Sigmoid colon (tissue), 4 donors: ENCODE measurements at regions not wholly inside any gene's neighbourhood (a gene's known extent, or its start where the extent isn't known, plus 50 kb on each side); places are given as distances from the start of the nearest gene placed in this dataset.

Experiments
- CTCF ChIP-seq, 4 experiments: fragments of 450-650 bp in 3 of 4; fragments of 200-600 bp in 1 of 4; IDR thresholded peaks; one replicate each; pipeline ENCODE4 v1.5.1; 2016 to 2019; ENCODE audit warnings: antibody characterized with exemption in 4 of 4, mild to moderate bottlenecking in 3 of 4, moderate library complexity in 2 of 4
- EP300 ChIP-seq, 4 donors: sonication (generic); formaldehyde crosslinking; IDR thresholded peaks; one replicate each; pipeline ENCODE4 v1.6.1; 2017; ENCODE audit warnings: antibody characterized with exemption in 4 of 4
- POLR2AphosphoS5 ChIP-seq, 4 donors: sonication (generic); formaldehyde crosslinking; IDR thresholded peaks; one replicate each; pipeline ENCODE4 v1.6.1; 2017; ENCODE audit warnings: antibody characterized with exemption in 4 of 4

GRCh38 chr14:48027115-48027514 lies 351.7 kb upstream of the MDGA2 start:
- TF ChIP-seq POLR2AphosphoS5 (IDR thresholded peaks at IDR 0.05) (no peak), CTCF (IDR thresholded peaks at IDR 0.05) (no peak), EP300 (IDR thresholded peaks at IDR 0.05) (no peak)
